HG02623 (cell line): ENCODE measurements at regions not wholly inside any gene's neighbourhood (a gene's known extent, or its start where the extent isn't known, plus 50 kb on each side); places are given as distances from the start of the nearest gene placed in this dataset.
"Not testable (repeated sequence)": the region's sequence is repeated elsewhere in the genome, so short reads cannot be mapped to it uniquely, and the experiment has no call there.

Experiments
- ATAC-seq: cut with Tn5 transposase; IDR thresholded peaks from one replicate; pipeline ENCODE4 v1.9.1; 2021; ENCODE audit warnings: moderate library complexity; ENCODE audit not compliant: unreplicated experiment

GRCh38 chr13:31605076-31605860 is 134.1 kb upstream of the RXFP2 start:
- ATAC-seq: no peak

GRCh38 chr13:31607531-31607930 is 131.8 kb upstream of the RXFP2 start:
- not testable (repeated sequence) for ATAC-seq

GRCh38 chr13:31608780-31609179 is 130.5 kb upstream of the RXFP2 start:
- ATAC-seq: not testable (repeated sequence)

DNA sequence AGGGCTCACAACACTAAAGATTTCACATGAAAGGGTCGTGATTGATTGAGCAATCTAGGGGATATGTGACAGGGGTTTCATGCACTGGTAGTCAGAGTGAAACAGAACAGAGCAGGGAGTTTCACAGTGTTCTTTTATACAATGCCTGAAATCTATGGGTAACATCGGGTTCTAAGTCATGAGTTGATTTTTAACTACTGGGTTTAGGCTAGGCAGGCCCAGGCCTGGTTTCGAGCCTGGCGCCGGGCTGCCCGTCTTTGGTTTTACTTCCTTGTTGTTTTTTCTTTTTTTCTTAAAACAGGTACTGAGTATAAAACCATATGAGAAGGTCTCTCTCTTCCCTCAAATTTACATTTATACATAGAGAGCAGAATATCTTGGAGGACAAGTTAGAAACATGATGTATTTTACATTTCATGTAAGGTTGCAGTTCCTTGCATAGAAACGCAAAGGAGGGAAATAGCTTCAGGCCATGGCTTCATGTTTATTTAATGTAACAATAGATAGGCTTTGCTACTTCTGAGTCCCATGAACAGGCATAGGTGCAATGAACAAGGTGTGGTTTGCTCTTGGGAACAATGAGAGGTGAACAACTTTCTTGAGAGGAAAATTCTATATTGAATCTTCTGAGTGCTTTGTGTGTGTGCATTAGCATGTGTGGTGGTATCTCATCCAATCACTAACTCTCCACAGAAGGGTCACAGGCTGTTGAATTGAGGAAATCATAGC is 128.9 kb upstream of the RXFP2 start:
- no peak for ATAC-seq

DNA sequence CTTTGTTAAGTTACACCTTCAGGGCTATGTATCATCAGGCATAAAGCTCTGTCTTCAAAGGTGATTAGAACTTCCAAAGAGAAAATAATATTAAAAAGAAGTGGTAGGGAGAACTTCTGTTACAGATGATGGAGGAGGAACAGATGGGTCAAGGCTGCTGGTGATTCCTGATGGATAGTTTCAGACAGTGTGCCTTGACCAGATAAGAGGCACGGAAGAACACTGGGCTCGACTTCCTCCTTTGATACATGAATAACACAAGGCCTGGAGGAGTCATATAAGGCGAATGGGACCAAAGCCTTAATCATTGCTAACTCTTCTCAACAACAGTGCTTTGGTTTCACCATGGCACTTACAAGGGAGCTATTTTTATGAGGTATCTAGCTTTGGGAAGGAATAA is 128.1 kb upstream of the RXFP2 start:
- ATAC-seq: no peak

GRCh38 chr13:31614073-31614472 is 125.3 kb upstream of the RXFP2 start:
- ATAC-seq: no peak

DNA sequence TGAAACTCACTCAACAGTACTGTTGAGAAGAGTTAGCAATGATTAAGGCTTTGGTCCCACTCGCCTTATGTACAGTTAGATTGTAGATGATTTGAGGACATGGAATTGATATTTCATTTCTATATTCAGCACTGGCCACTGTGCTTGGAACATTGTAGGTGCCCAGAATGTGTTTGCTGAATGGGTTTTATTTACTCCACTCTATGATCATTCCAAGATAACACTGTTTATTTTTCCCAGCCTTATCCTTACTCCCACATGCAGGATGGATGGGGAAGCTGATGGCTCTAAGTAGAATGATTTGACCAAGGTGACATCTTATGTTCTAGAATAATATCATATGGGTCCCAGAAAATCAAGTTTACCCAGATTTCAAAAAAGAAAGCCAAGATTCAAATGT is 124.6 kb upstream of the RXFP2 start:
- no peak for ATAC-seq

DNA sequence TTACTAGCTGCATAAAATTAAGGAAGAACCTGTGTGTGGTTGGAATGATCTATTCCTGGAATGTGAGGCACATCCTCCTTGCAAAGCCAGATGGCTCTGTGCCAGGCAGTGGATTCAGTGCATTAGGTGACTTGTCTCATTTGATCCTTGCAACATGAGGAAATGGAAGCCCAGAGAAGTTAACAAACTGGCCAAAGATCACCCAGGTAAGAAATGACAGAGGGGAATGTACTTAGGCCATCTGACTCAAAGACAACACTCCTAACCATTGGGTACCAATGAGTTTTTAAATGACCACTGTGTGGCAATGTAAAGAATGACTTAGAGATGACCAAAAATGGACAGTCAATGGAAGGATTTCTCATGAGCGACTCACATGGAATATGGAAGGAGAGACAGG is 114.2 kb upstream of the RXFP2 start:
- ATAC-seq: no peak

DNA sequence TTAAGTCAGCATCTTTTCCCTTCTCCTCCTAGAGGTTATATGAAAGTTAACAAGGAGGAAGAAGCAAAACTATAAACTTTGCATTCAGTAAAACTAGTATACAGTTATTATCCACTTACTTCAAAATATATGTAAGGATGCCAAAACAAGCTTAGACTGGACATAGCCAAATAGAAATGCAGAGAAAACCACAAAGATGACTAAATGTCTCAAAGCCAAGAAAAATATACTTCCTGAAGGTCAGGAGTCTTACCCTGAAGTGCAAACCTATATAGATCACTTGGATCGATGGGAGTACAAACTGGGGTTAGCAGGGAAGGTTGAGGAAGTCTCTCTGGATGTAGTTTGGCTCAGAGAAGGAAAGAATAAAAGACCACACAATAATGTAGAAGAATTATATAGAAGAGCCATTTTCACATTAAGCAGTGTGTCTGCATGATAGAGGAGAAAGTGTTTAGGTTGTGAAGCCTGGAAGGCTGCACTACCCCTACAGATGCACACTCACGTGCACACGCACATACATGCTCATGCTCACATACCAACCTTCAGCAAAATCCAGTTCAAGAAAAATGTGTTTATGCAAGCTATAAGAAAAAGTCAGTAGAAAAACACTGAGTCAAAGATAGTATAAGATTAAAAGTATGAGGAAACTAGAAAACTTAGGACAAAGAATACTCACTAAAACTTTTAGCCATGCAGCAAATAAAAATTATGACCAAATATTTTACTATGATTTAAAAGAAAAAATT is 112.1 kb upstream of the RXFP2 start:
- ATAC-seq: no peak

DNA sequence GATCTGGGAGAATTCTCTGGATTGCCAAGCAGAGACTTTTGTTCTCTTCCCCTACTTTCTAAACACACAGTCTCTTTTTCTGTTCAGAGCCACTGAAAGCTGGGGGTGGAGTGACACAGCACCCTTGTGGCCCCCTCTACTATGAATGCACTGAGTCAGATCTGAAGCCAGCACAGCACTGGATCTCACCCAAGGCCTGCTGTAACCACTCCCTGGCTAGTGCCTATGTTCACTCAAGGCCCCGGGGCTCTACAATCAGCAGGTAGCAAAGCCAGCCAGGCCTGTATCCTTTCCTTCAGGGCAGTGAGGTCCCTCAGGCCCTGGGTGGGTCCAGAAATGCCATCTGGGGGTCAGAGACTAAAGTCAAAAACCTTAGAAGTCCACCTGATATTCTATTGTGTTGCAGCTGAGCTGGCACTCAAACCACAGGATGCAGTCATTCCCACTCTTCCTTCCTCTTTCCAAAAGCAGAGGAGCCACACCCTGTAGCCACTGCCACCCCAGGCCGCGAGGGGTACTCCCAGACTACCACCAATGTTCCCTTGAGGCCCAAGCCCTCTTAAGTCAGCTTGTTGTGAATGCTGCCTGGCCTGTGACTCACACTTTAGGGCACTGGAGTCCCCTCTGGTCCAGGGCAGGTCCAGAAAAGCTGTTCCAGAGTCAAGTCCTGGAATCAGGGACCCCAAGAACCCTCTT is 110.1 kb upstream of the RXFP2 start:
- ATAC-seq: no peak

DNA sequence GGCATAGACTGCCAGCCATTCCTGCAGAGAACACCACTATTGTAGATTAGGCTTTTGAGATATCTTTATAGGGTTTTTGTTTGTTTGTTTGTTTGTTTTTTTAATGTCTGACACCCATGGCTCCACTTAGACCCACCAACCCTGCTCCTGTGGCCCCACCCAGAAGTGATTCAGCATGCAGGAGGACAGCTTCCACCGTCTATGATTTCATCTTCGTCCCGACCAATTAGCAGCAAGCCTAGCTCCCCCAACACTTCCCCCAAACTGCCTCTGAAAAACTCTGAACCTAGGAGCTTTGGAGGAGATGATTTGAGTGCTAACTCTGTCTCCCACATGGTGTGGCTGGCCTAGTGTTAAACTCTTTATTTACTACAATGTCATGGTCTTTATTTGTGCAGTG is 108.3 kb upstream of the RXFP2 start:
- ATAC-seq: no peak

DNA sequence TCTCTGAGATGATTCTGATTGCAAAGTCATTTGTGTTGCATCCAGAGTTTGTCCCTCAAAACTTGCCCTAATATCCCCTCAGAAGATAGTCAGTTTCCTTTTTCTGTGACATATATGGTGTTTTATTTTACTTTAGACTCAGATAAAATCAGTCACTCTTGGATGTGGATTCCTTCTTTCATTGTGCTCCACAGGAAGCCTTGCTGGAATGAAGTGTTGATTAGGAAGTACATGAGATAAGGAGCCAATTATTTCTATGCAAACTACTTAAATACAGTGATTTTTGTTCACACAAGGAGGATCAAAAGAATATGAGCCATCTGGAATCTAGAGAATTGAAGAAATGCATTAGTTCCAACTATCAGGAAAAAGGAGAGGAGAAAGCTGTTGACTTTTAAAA is 107.6 kb upstream of the RXFP2 start:
- no peak for ATAC-seq

DNA sequence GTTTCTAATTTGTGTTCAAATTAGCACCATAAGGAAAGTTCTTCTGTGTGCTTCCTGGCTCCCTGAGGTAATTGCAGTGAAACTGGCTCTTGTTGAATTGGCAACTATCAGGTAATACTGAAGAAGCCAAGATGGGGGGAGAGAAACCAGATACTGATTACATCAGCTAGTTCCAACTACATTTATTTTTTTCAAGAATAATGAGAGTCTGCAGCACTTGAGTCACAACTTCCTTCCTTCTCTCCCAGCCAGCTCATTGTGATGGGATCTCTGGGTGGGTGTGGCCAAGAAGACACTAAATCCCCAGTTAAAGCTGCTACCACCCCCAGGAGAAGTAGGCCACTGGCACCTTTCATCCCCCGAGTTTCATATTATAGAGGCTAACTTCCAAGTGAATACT is 100.7 kb upstream of the RXFP2 start:
- no peak for ATAC-seq

- no peak for ATAC-seq
These were observed 99.7 kb upstream of the RXFP2 start for GRCh38 chr13:31639443-31640163.

DNA sequence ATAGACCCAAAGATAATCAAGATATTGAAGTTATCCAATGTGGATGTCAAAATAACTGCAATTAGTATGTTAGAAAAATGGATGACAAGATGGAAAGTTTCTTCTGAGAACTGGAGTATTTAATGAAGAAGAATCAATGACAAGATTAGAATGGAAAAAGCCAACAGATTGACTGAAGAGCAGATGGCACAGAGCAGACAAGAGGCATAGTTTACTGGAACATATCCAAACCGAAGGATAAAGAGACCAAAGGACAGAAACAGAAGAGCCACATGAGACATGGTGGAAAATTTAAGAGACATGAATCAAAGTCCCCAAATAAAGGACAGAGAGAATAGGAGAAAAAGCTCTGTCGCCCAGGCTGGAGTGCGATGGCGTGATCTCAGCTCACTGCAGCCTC is 89.6 kb upstream of the RXFP2 start:
- no peak for ATAC-seq

- no peak for ATAC-seq
These were observed 85.6 kb upstream of the RXFP2 start for GRCh38 chr13:31653730-31654129.

GRCh38 chr13:31663880-31664585 is 75.3 kb upstream of the RXFP2 start:
- ATAC-seq: no peak

DNA sequence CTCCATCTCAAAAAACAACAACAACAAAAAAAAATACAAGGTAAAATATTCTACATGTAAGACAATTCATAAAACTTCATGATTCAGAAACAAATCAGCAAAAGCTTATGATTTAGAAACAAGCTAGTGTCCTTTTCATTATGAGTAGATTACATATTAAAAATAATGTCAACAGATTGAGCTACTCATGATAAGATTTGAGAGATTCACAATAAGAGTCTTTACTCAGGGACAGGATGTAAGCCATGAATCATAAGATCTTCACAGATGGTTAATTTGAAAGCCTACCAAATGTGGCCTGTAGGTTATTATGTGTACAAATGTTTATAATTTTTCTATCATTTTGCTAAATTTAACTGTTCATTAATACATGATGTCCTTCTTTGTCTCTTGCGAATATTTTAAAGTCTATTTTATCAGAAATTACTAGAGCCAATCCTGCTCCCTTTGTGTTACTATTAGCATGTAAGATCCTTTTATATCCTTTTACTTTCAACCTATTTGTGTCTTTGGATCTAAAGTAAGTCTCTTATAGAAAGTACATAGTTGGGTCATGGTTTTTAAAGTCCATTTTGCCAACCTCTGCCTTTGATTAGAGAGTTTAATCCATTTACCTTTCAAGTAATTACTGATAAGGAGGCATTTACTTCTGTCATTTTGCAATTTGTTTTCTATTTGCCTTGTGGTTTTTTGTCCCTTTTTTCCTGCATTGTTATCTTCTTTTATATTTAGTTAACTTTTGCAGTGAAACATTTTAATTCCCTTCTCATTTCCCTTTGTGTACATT is 68.3 kb upstream of the RXFP2 start:
- ATAC-seq: no peak

- ATAC-seq: no peak
These were observed 65.3 kb upstream of the RXFP2 start for GRCh38 chr13:31674051-31674450.
